ENCODE measurements at regions not wholly inside any gene's neighbourhood (a gene's known extent, or its start where the extent isn't known, plus 50 kb on each side); places are given as distances from the start of the nearest gene placed in this dataset.
A peak's percentile ranks its signal among the peaks of the same experiment; 100 is the strongest.

DNA sequence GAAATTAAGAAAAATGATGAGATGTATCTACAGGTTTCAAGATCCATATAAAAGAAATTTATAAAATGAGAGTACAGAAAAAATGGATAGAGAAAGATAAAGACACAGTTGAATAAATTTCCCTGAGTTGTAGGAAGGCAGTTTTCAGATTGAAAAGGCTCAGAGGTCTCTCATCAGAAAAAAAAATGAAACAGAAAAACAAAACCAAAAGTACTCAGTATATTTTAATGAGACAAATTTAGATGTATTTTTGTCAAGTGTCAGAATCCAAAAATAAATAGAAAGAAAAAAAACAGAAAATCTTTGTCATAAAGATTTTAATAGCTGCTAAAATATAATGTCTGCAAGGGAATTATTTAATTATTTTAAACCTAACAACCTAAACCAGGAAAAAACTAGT, 520.5 kb downstream of the KCNJ3 start:
- H3K4me3 ChIP-seq (ENCODE audit: low read depth, low read length) = no peak overlapping the region
- TF ChIP-seq MYC (IDR thresholded peaks at IDR 0.05; ENCODE audit: low read depth, low read length) = no peak
- TF ChIP-seq, protein P1, sequence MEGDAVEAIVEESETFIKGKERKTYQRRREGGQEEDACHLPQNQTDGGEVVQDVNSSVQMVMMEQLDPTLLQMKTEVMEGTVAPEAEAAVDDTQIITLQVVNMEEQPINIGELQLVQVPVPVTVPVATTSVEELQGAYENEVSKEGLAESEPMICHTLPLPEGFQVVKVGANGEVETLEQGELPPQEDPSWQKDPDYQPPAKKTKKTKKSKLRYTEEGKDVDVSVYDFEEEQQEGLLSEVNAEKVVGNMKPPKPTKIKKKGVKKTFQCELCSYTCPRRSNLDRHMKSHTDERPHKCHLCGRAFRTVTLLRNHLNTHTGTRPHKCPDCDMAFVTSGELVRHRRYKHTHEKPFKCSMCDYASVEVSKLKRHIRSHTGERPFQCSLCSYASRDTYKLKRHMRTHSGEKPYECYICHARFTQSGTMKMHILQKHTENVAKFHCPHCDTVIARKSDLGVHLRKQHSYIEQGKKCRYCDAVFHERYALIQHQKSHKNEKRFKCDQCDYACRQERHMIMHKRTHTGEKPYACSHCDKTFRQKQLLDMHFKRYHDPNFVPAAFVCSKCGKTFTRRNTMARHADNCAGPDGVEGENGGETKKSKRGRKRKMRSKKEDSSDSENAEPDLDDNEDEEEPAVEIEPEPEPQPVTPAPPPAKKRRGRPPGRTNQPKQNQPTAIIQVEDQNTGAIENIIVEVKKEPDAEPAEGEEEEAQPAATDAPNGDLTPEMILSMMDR (IDR thresholded peaks at IDR 0.05; ENCODE audit: low read depth, low read length) = no peak
- no peak for TF ChIP-seq POLR2A (IDR thresholded peaks at IDR 0.05; ENCODE audit: extremely low read depth, insufficient read length)
- TF ChIP-seq, protein P2, sequence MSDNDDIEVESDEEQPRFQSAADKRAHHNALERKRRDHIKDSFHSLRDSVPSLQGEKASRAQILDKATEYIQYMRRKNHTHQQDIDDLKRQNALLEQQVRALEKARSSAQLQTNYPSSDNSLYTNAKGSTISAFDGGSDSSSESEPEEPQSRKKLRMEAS (IDR thresholded peaks at IDR 0.05; ENCODE audit: low read depth, low read length) = no peak
- no peak for DNase-seq (ENCODE audit: low read depth)

DNA sequence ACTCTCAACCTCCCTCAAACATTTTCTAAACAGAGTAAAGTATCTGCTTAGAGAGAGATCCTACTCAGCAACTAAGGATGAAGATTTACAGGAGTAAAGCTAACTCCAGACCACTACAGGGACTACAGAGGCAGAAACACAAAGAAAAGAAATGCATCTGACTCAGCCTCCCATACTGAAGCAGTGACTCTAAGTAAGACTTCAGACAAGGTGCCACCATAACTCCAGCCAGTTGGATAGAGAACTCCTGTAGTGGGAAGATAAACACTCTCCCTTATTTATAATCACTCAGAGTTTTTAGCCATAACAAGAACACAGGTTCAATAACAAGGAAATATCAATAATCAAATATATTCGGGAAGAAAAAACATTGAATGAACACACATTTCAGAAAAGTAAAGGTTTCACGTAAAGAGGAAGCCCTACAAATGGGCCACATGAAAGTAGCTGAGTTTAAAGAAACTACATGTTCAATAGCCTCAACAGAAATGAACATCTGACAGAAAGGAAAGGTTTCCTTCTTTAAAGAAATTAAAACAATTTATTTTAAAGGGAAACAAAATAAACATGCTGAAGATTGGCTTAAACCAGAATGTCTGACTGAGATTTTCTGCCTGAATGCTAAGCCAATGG, 519.9 kb downstream of the KCNJ3 start:
- no peak for DNase-seq (ENCODE audit: low read depth)
- H3K4me3 ChIP-seq (ENCODE audit: low read depth, low read length) = no peak overlapping the region
- no peak for TF ChIP-seq MYC (IDR thresholded peaks at IDR 0.05; ENCODE audit: low read depth, low read length)
- TF ChIP-seq, protein P2 (IDR thresholded peaks at IDR 0.05; ENCODE audit: low read depth, low read length) = no peak

DNA sequence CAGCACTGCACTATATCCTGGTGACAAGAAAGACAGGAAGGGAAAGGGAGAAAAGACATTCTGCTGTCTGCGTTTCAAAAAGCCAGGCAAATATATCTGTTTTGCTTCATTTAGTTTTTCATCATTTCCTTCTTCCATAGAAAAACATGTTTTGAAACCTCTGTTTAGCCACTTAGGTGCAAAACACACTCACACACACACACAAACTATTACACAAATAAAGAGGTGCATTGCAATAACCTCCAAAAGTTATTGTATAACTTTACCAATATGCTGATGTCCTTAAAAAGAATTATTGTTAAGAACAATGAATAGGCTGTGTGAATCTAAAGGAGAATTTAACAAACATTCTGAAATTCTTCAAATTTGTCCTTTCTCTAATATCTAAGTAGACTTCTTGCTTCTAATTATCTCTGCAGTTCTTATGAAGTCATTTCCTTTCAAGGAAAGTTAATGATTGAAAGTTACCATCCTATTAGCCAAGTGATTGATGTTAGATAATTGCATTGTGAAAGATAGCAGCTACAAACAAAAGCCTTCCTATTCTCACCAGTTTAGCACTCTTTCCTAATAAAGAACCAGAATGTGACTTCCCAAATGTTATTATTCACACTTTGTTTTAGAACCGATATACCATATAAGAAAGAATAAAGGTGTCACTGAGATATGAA, 516.7 kb downstream of the KCNJ3 start:
- TF ChIP-seq, protein P2 (IDR thresholded peaks at IDR 0.05; ENCODE audit: low read depth, low read length) = no peak
- no peak for TF ChIP-seq MYC (IDR thresholded peaks at IDR 0.05; ENCODE audit: low read depth, low read length)
- no peak for TF ChIP-seq POLR2A (IDR thresholded peaks at IDR 0.05; ENCODE audit: extremely low read depth, insufficient read length)
- TF ChIP-seq, protein P1 (IDR thresholded peaks at IDR 0.05; ENCODE audit: low read depth, low read length) = no peak
- no peak for DNase-seq (ENCODE audit: low read depth)
- H3K4me3 ChIP-seq (ENCODE audit: low read depth, low read length) = no peak overlapping the region

DNA sequence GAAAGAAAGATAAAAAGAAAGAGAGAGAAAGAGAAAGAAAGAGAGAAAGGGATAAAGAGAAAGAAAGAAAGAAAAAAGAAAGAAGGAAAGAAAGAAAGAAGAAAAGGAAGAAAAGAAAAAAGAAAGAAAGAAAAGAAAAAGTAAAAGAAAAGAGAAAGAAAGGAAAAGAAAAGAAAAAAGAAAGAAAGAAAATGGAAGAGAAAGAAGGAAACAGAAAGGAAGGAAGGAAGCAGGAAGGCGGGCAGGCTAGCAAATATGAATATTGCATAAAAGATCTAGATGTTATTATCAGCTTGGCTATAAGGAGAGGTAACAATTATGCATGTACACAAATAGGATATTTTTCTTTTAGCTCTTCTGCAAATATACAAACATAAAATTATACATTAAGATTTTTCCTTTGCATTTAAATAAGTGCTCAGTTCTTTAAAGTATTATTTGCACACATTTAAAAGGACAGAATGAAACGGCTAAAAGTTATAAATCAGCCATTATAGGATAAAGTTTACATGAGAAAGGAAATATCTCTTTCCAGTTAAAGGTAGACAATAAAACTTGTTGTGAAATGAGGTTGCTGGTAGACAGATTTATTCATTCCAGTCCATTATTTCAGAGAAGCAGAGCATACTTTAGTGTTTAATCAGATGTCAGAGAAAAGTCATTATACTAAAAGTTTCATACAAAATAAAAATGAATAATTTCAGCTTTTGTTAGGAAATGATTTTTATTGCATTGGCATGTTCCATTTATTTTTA, 511.4 kb downstream of the KCNJ3 start:
- TF ChIP-seq, protein P1 (IDR thresholded peaks at IDR 0.05; ENCODE audit: low read depth, low read length) = no peak
- TF ChIP-seq, protein P2 (IDR thresholded peaks at IDR 0.05; ENCODE audit: low read depth, low read length) = no peak
- no peak for TF ChIP-seq MYC (IDR thresholded peaks at IDR 0.05; ENCODE audit: low read depth, low read length)
- no peak for TF ChIP-seq POLR2A (IDR thresholded peaks at IDR 0.05; ENCODE audit: extremely low read depth, insufficient read length)
- no peak overlapping the region for H3K4me3 ChIP-seq (ENCODE audit: low read depth, low read length)
- no peak for DNase-seq (ENCODE audit: low read depth)

DNA sequence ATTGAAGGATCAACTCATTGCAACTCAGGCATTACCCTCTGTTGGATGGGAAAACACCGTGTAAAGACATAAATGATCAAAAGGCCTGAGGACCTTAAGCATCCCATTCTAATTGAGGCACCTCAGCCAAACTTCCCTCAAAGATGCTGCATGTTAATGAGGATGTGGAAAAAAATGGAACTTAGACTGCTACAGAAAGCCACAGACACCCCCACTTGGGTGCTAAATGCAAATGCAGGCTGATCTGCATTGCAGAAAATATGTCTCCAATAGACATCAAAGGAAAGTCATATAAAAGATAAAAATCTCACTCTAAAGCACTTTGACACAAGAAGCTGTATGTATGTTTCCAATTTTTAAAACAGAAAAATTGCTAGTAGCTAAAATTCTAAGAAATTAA, 504.7 kb downstream of the KCNJ3 start:
- peak; percentile 9 for DNase-seq (ENCODE audit: low read depth)
- H3K4me3 ChIP-seq (ENCODE audit: low read depth, low read length) = no peak overlapping the region
- TF ChIP-seq POLR2A (IDR thresholded peaks at IDR 0.05; ENCODE audit: extremely low read depth, insufficient read length) = no peak
- TF ChIP-seq, protein P2 (IDR thresholded peaks at IDR 0.05; ENCODE audit: low read depth, low read length) = no peak
- TF ChIP-seq MYC (IDR thresholded peaks at IDR 0.05; ENCODE audit: low read depth, low read length) = no peak
- TF ChIP-seq, protein P1 (IDR thresholded peaks at IDR 0.05; ENCODE audit: low read depth, low read length) = no peak

DNA sequence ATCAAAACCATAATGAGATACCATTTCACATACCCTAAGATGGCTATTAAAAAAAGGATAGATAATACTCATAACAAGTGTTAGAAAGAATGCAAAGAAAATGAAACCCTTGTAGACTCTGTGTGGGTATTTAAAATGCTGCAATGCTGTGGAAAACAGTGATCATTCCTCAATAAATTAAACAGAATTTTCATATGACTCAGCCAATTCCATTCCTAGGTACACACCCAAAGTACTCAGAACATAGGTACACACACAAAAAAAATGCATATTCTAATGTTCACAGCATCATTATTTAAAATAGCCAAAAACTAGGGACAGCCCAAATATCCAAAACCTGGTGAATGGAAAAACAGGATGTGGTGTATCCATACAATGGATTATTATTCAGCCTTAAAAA, 502.3 kb downstream of the KCNJ3 start:
- TF ChIP-seq, protein P2 (IDR thresholded peaks at IDR 0.05; ENCODE audit: low read depth, low read length) = no peak
- TF ChIP-seq MYC (IDR thresholded peaks at IDR 0.05; ENCODE audit: low read depth, low read length) = no peak
- TF ChIP-seq, protein P1 (IDR thresholded peaks at IDR 0.05; ENCODE audit: low read depth, low read length) = no peak
- TF ChIP-seq POLR2A (IDR thresholded peaks at IDR 0.05; ENCODE audit: extremely low read depth, insufficient read length) = no peak
- no peak for DNase-seq (ENCODE audit: low read depth)
- H3K4me3 ChIP-seq (ENCODE audit: low read depth, low read length) = no peak overlapping the region

All from NB4 (cell line).